ENCODE measurements at regions not wholly inside any gene's neighbourhood (a gene's known extent, or its start where the extent isn't known, plus 50 kb on each side); places are given as distances from the start of the nearest gene placed in this dataset.

GRCh38 chr6:165743366-165743898 is 80.4 kb upstream of the PDE10A start:
- Histone ChIP-seq H3K27ac (no peak overlapping the region), H3K9me3 (no peaks in the 10 kb centered on the region), H3K36me3 (no peaks in the 10 kb centered on the region), H3K27me3 (no peaks in the 10 kb centered on the region), H3K4me1 (no peaks in the 10 kb centered on the region), H3K4me3 (no peak overlapping the region)
- DNase-seq: no peak
- no peak for TF ChIP-seq CTCF (IDR thresholded peaks at IDR 0.05)
- TF ChIP-seq POLR2A (IDR thresholded peaks at IDR 0.05): no peak

GRCh38 chr6:165742047-165742446 is 79.0 kb upstream of the PDE10A start:
- no peak for DNase-seq
- TF ChIP-seq POLR2A (IDR thresholded peaks at IDR 0.05): no peak
- no peak overlapping the region for H3K4me3 ChIP-seq
- H3K27me3 ChIP-seq: no peaks in the 10 kb centered on the region
- no peak overlapping the region for H3K27ac ChIP-seq
- H3K4me1 ChIP-seq: no peaks in the 10 kb centered on the region
- no peaks in the 10 kb centered on the region for H3K36me3 ChIP-seq
- H3K9me3 ChIP-seq: no peaks in the 10 kb centered on the region

GRCh38 chr6:165737396-165737795 is 74.4 kb upstream of the PDE10A start:
- H3K4me1 ChIP-seq: no peaks in the 10 kb centered on the region
- H3K9me3 ChIP-seq: no peaks in the 10 kb centered on the region
- no peak overlapping the region for H3K4me3 ChIP-seq
- no peaks in the 10 kb centered on the region for H3K27me3 ChIP-seq
- no peak overlapping the region for H3K27ac ChIP-seq
- DNase-seq: no peak
- no peaks in the 10 kb centered on the region for H3K36me3 ChIP-seq
- TF ChIP-seq CTCF (IDR thresholded peaks at IDR 0.05) (no peak), POLR2A (IDR thresholded peaks at IDR 0.05) (no peak)

GRCh38 chr6:165735065-165735464 is 72.0 kb upstream of the PDE10A start:
- Histone ChIP-seq H3K4me1 (no peaks in the 10 kb centered on the region), H3K27ac (no peak overlapping the region), H3K4me3 (no peak overlapping the region), H3K36me3 (no peaks in the 10 kb centered on the region), H3K9me3 (no peaks in the 10 kb centered on the region), H3K27me3 (no peaks in the 10 kb centered on the region)
- TF ChIP-seq POLR2A (IDR thresholded peaks at IDR 0.05) (no peak), CTCF (IDR thresholded peaks at IDR 0.05) (no peak)
- DNase-seq: no peak

- TF ChIP-seq CTCF (IDR thresholded peaks at IDR 0.05) (no peak), POLR2A (IDR thresholded peaks at IDR 0.05) (no peak)
- no peaks in the 10 kb centered on the region for H3K27me3 ChIP-seq
- H3K9me3 ChIP-seq: no peaks in the 10 kb centered on the region
- no peak overlapping the region for H3K27ac ChIP-seq
- no peaks in the 10 kb centered on the region for H3K36me3 ChIP-seq
- H3K4me1 ChIP-seq: no peaks in the 10 kb centered on the region
- no peak for DNase-seq
- no peak overlapping the region for H3K4me3 ChIP-seq
Measured at GRCh38 chr6:165733489-165733791, 70.4 kb upstream of the PDE10A start.

- H3K27me3 ChIP-seq: no peaks in the 10 kb centered on the region
- TF ChIP-seq POLR2A (IDR thresholded peaks at IDR 0.05) (no peak), CTCF (IDR thresholded peaks at IDR 0.05) (no peak)
- H3K4me1 ChIP-seq: no peaks in the 10 kb centered on the region
Measured at GRCh38 chr6:165732696-165733488, 69.9 kb upstream of the PDE10A start.

More at GRCh38 chr6:165732696-165733488, 69.9 kb upstream of the PDE10A start:
- Histone ChIP-seq H3K4me3 (no peak overlapping the region), H3K9me3 (no peaks in the 10 kb centered on the region), H3K36me3 (no peaks in the 10 kb centered on the region), H3K27ac (no peak overlapping the region)
- no peak for DNase-seq
